ENCODE measurements at regions not wholly inside any gene's neighbourhood (a gene's known extent, or its start where the extent isn't known, plus 50 kb on each side); places are given as distances from the start of the nearest gene placed in this dataset.

DNA sequence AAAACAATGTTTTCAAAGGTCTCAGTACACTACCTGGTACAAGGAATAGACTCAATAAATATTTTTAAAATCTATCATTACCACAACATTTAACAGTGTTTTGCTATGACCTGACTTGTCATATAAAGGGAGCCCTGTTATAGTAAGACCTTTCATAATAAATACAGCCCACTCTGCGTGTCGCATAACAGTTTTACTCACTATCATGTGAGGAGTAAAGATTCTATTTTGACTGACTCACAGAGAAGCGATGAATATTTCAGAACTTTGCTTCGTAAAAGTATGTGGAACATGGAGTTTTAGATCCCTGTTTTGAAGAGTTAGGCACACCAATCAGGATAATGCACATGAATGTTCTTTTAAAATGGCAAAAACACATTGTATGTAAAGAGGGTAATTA, 531.2 kb downstream of the KCNA4 start:
- Histone ChIP-seq H3K9me3 (ENCODE audit: insufficient read depth, low read length) (no peaks in the 10 kb centered on the region), H3K27ac (ENCODE audit: low read depth, low read length) (no peak overlapping the region), H3K4me2 (ENCODE audit: low read depth, low read length, poor library complexity, severe bottlenecking) (no peak overlapping the region), H3K27me3 (ENCODE audit: low read length) (no peaks in the 10 kb centered on the region), H4K20me1 (ENCODE audit: low read depth, low read length) (no peaks in the 10 kb centered on the region), H3K9ac (ENCODE audit: low read length) (no peak overlapping the region), H3K36me3 (ENCODE audit: low read length) (no peaks in the 10 kb centered on the region), H3F3A (ENCODE audit: insufficient read depth) (no peaks in the 10 kb centered on the region), H3K9me2 (replicated peaks; ENCODE audit: insufficient read depth, low read length) (no peaks in the 10 kb centered on the region), H2AFZ (ENCODE audit: low read depth, low read length, severe bottlenecking) (no peak overlapping the region), H3K4me3 (ENCODE audit: insufficient read depth, low read length, poor library complexity, severe bottlenecking) (no peak overlapping the region), H3K79me2 (ENCODE audit: insufficient read depth, low read length) (no peaks in the 10 kb centered on the region)
- TF ChIP-seq EZH2phosphoT487 (conservative IDR thresholded peaks at IDR 0.05; ENCODE audit: low read length): no peak

DNA sequence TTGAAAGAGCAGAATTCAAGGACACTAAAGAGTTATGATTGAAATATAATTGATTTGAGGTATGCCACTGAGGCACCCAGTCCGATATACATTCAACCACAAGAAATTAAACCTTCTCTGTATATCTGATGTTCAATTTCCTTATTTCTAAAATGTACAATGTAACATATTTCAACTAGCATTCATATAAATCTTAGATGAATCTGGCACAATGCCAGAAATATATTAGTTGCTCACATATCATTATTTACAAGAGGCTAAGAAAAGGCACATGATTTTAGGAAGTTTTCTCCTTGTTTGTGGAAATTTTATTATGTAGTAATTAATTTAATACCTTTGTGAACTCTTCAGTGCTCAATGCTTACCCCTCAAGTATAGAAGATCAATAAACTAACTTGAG, 532.3 kb downstream of the KCNA4 start:
- Histone ChIP-seq H3K4me2 (ENCODE audit: low read depth, low read length, poor library complexity, severe bottlenecking) (no peak overlapping the region), H3F3A (ENCODE audit: insufficient read depth) (no peaks in the 10 kb centered on the region), H3K4me3 (ENCODE audit: insufficient read depth, low read length, poor library complexity, severe bottlenecking) (no peak overlapping the region), H3K27ac (ENCODE audit: low read depth, low read length) (no peak overlapping the region), H3K27me3 (ENCODE audit: low read length) (no peaks in the 10 kb centered on the region), H2AFZ (ENCODE audit: low read depth, low read length, severe bottlenecking) (no peak overlapping the region), H4K20me1 (ENCODE audit: low read depth, low read length) (no peaks in the 10 kb centered on the region), H3K9me3 (ENCODE audit: insufficient read depth, low read length) (no peaks in the 10 kb centered on the region), H3K9ac (ENCODE audit: low read length) (no peak overlapping the region), H3K9me2 (replicated peaks; ENCODE audit: insufficient read depth, low read length) (no peaks in the 10 kb centered on the region), H3K36me3 (ENCODE audit: low read length) (no peaks in the 10 kb centered on the region), H3K79me2 (ENCODE audit: insufficient read depth, low read length) (no peaks in the 10 kb centered on the region)
- TF ChIP-seq, protein P1, sequence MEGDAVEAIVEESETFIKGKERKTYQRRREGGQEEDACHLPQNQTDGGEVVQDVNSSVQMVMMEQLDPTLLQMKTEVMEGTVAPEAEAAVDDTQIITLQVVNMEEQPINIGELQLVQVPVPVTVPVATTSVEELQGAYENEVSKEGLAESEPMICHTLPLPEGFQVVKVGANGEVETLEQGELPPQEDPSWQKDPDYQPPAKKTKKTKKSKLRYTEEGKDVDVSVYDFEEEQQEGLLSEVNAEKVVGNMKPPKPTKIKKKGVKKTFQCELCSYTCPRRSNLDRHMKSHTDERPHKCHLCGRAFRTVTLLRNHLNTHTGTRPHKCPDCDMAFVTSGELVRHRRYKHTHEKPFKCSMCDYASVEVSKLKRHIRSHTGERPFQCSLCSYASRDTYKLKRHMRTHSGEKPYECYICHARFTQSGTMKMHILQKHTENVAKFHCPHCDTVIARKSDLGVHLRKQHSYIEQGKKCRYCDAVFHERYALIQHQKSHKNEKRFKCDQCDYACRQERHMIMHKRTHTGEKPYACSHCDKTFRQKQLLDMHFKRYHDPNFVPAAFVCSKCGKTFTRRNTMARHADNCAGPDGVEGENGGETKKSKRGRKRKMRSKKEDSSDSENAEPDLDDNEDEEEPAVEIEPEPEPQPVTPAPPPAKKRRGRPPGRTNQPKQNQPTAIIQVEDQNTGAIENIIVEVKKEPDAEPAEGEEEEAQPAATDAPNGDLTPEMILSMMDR (IDR thresholded peaks at IDR 0.05; ENCODE audit: insufficient read depth, low read length, poor library complexity, severe bottlenecking): no peak
- TF ChIP-seq EZH2phosphoT487 (conservative IDR thresholded peaks at IDR 0.05; ENCODE audit: low read length): no peak

DNA sequence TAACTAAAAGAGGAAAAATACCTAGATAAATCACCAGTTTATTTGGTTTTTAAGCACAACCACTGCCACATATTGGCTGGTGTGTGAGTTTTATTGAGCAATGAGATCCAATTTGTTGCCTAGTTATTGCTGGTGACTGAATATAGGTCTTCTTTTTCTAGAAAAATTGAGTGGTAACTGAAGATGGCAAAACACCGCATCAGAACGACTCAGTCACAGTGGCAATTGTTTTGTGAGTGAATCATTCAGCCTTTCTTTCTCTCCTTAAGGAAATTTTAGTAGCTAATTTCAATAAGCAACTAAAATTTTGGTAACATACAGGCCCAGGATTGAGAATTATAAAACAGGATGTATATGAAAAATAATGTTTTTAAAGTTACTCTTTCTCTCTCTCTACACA, 533.0 kb downstream of the KCNA4 start:
- no peak overlapping the region for H3K9ac ChIP-seq (ENCODE audit: low read length)
- no peaks in the 10 kb centered on the region for H3K79me2 ChIP-seq (ENCODE audit: insufficient read depth, low read length)
- H4K20me1 ChIP-seq (ENCODE audit: low read depth, low read length): no peaks in the 10 kb centered on the region
- TF ChIP-seq EZH2phosphoT487 (conservative IDR thresholded peaks at IDR 0.05; ENCODE audit: low read length): no peak
- TF ChIP-seq, protein P1 (IDR thresholded peaks at IDR 0.05; ENCODE audit: insufficient read depth, low read length, poor library complexity, severe bottlenecking): no peak
- H3K27ac ChIP-seq (ENCODE audit: low read depth, low read length): no peak overlapping the region
- no peak overlapping the region for H3K4me3 ChIP-seq (ENCODE audit: insufficient read depth, low read length, poor library complexity, severe bottlenecking)
- no peak overlapping the region for H3K4me2 ChIP-seq (ENCODE audit: low read depth, low read length, poor library complexity, severe bottlenecking)
- H3K27me3 ChIP-seq (ENCODE audit: low read length): no peaks in the 10 kb centered on the region
- H3F3A ChIP-seq (ENCODE audit: insufficient read depth): no peaks in the 10 kb centered on the region
- no peaks in the 10 kb centered on the region for H3K9me2 ChIP-seq (replicated peaks; ENCODE audit: insufficient read depth, low read length)
- H3K9me3 ChIP-seq (ENCODE audit: insufficient read depth, low read length): no peaks in the 10 kb centered on the region
- H3K36me3 ChIP-seq (ENCODE audit: low read length): no peaks in the 10 kb centered on the region
- no peak overlapping the region for H2AFZ ChIP-seq (ENCODE audit: low read depth, low read length, severe bottlenecking)

DNA sequence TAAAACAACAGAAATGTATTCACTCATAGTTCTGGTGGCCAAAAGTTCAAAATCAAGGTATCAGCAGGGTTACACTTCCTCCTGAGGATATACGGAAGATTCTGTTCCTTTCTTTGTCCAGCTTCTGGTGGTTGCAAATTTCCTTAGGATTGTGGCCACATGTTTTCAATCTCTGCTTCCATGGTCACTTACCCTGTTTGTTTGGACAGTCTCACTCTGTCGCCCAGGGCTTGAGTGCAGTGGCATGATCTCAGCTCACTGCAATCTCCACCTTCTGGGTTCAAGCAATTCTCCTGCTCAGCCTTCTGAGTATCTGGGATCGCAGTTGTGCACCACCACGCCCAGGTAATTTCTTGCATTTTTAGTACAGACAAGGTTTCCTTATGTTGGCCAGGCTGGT, 534.3 kb downstream of the KCNA4 start:
- Histone ChIP-seq H3K4me3 (ENCODE audit: insufficient read depth, low read length, poor library complexity, severe bottlenecking) (no peak overlapping the region), H3K4me2 (ENCODE audit: low read depth, low read length, poor library complexity, severe bottlenecking) (no peak overlapping the region), H3K36me3 (ENCODE audit: low read length) (no peaks in the 10 kb centered on the region), H4K20me1 (ENCODE audit: low read depth, low read length) (no peaks in the 10 kb centered on the region), H3K9me3 (ENCODE audit: insufficient read depth, low read length) (no peaks in the 10 kb centered on the region), H3K27ac (ENCODE audit: low read depth, low read length) (no peak overlapping the region), H3K9ac (ENCODE audit: low read length) (no peak overlapping the region), H3F3A (ENCODE audit: insufficient read depth) (no peaks in the 10 kb centered on the region), H3K27me3 (ENCODE audit: low read length) (no peaks in the 10 kb centered on the region), H3K9me2 (replicated peaks; ENCODE audit: insufficient read depth, low read length) (no peaks in the 10 kb centered on the region), H3K79me2 (ENCODE audit: insufficient read depth, low read length) (no peaks in the 10 kb centered on the region), H2AFZ (ENCODE audit: low read depth, low read length, severe bottlenecking) (no peak overlapping the region)
- TF ChIP-seq EZH2phosphoT487 (conservative IDR thresholded peaks at IDR 0.05; ENCODE audit: low read length): no peak
- TF ChIP-seq, protein P1 (IDR thresholded peaks at IDR 0.05; ENCODE audit: insufficient read depth, low read length, poor library complexity, severe bottlenecking): no peak

All from SU-DHL-6 (cell line).